ENCODE measurements at regions not wholly inside any gene's neighbourhood (a gene's known extent, or its start where the extent isn't known, plus 50 kb on each side); places are given as distances from the start of the nearest gene placed in this dataset.

GRCh38 chr2:66694087-66694860 is 259.3 kb downstream of the MEIS1 start:
- intact Hi-C loops (cut with micrococcal nuclease) = no loop called here
- Mint-ChIP-seq H3K9me3 (no peaks in the 10 kb centered on the region), H3K27ac (no peak overlapping the region), H3K4me1 (ENCODE audit: low read depth) (no peaks in the 10 kb centered on the region), H3K36me3 (ENCODE audit: low read depth) (no peaks in the 10 kb centered on the region), H3K4me3 (no peak overlapping the region), H3K27me3 (no peaks in the 10 kb centered on the region)
- TF ChIP-seq, protein P1, sequence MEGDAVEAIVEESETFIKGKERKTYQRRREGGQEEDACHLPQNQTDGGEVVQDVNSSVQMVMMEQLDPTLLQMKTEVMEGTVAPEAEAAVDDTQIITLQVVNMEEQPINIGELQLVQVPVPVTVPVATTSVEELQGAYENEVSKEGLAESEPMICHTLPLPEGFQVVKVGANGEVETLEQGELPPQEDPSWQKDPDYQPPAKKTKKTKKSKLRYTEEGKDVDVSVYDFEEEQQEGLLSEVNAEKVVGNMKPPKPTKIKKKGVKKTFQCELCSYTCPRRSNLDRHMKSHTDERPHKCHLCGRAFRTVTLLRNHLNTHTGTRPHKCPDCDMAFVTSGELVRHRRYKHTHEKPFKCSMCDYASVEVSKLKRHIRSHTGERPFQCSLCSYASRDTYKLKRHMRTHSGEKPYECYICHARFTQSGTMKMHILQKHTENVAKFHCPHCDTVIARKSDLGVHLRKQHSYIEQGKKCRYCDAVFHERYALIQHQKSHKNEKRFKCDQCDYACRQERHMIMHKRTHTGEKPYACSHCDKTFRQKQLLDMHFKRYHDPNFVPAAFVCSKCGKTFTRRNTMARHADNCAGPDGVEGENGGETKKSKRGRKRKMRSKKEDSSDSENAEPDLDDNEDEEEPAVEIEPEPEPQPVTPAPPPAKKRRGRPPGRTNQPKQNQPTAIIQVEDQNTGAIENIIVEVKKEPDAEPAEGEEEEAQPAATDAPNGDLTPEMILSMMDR (IDR thresholded peaks at IDR 0.05) = no peak
- DNase-seq (no peak), ATAC-seq (no peak)
- ChIA-PET POLR2A (no interaction called here), CTCF (no interaction called here)

- Mint-ChIP-seq H3K4me1 (ENCODE audit: low read depth) (no peaks in the 10 kb centered on the region), H3K9me3 (no peaks in the 10 kb centered on the region), H3K36me3 (ENCODE audit: low read depth) (no peaks in the 10 kb centered on the region), H3K4me3 (no peak overlapping the region), H3K27me3 (no peaks in the 10 kb centered on the region), H3K27ac (no peak overlapping the region)
- no peak for ATAC-seq
- no peak for DNase-seq
- ChIA-PET CTCF (no interaction called here), POLR2A (no interaction called here)
- intact Hi-C loops (cut with micrococcal nuclease) = no loop called here
- TF ChIP-seq, protein P1 (IDR thresholded peaks at IDR 0.05) = no peak
Measured at GRCh38 chr2:66695226-66695735, 260.4 kb downstream of the MEIS1 start.

DNA sequence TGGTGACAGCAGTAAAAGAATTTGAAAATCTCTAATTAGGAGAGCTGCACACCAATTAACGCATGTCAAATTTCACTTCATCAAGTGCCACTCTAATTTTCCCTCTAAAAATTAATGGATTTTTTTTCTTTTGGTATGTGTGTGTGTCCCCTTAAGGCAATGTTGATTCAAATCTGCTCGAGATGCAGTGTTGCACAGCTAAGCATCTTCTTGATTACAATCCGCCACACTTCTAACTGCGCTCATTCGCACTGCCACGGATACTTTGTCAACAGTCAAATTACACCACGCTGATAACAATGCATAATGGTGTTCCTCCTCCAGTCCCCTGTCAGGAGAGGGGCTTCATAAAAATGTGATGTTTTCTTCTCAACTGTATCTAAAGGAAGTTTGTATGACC is 261.4 kb downstream of the MEIS1 start:
- DNase-seq = no peak
- POLR2A ChIA-PET = no interaction called here
- H3K9me3 Mint-ChIP-seq = no peaks in the 10 kb centered on the region
- CTCF ChIA-PET = no interaction called here
- no peak overlapping the region for H3K4me3 Mint-ChIP-seq
- no peaks in the 10 kb centered on the region for H3K27me3 Mint-ChIP-seq
- no peak overlapping the region for H3K27ac Mint-ChIP-seq
- TF ChIP-seq, protein P1 (IDR thresholded peaks at IDR 0.05) = no peak
- intact Hi-C loops (cut with micrococcal nuclease) = no loop called here
- no peaks in the 10 kb centered on the region for H3K4me1 Mint-ChIP-seq (ENCODE audit: low read depth)
- H3K36me3 Mint-ChIP-seq (ENCODE audit: low read depth) = no peaks in the 10 kb centered on the region
- no peak for ATAC-seq

- no peaks in the 10 kb centered on the region for H3K27me3 Mint-ChIP-seq
- ChIA-PET CTCF (no interaction called here), POLR2A (no interaction called here)
- TF ChIP-seq, protein P1 (IDR thresholded peaks at IDR 0.05) = no peak
- H3K9me3 Mint-ChIP-seq = no peaks in the 10 kb centered on the region
- H3K4me1 Mint-ChIP-seq (ENCODE audit: low read depth) = no peaks in the 10 kb centered on the region
- intact Hi-C loops (cut with micrococcal nuclease) = no loop called here
- no peaks in the 10 kb centered on the region for H3K36me3 Mint-ChIP-seq (ENCODE audit: low read depth)
- H3K4me3 Mint-ChIP-seq = no peak overlapping the region
- no peak for ATAC-seq
- DNase-seq = no peak
- no peak overlapping the region for H3K27ac Mint-ChIP-seq
Measured at GRCh38 chr2:66696886-66697285, 262.0 kb downstream of the MEIS1 start.

- no peaks in the 10 kb centered on the region for H3K27me3 Mint-ChIP-seq
- DNase-seq = no peak
- TF ChIP-seq, protein P1 (IDR thresholded peaks at IDR 0.05) = no peak
- intact Hi-C loops (cut with micrococcal nuclease) = no loop called here
- no peak overlapping the region for H3K4me3 Mint-ChIP-seq
- CTCF ChIA-PET = no interaction called here
- H3K27ac Mint-ChIP-seq = no peak overlapping the region
- no peak for ATAC-seq
- no peaks in the 10 kb centered on the region for H3K9me3 Mint-ChIP-seq
- no peaks in the 10 kb centered on the region for H3K4me1 Mint-ChIP-seq (ENCODE audit: low read depth)
- no peaks in the 10 kb centered on the region for H3K36me3 Mint-ChIP-seq (ENCODE audit: low read depth)
- POLR2A ChIA-PET = interaction anchor here (0.5 kb wide), 1 partner anchor 245 kb away, joined by 3 read pairs; no protein-coding TSS in a partner anchor
Measured at GRCh38 chr2:66697366-66697765, 262.4 kb downstream of the MEIS1 start.

All from activated CD8-positive, alpha-beta T cell treated with anti-CD3 and anti-CD28 coated beads for 36 hours (primary cell).